Endothelial cell of umbilical vein (primary cell): ENCODE measurements at regions not wholly inside any gene's neighbourhood (a gene's known extent, or its start where the extent isn't known, plus 50 kb on each side); places are given as distances from the start of the nearest gene placed in this dataset.

Source experiments
- BruUV-seq: library from RNA; stranded (reverse); fragments of 400-500 nt; replicated peaks from 2 replicates; lab custom pipeline; 2021; lab: Mats Ljungman, UMichigan
- CTCF ChIA-PET: fragments of 300-600, 350-600 bp; sonication (Branson Sonifier 250); formaldehyde crosslinking; loops from one replicate; lab custom pipeline; 2021; ENCODE audit warnings: antibody characterized with exemption, inconsistent platforms; lab: Charles Lee
- POLR2A ChIA-PET: fragments of 300-600, 350-600 bp; sonication (Branson Sonifier 250); formaldehyde crosslinking; loops from one replicate; lab custom pipeline; 2021; ENCODE audit warnings: antibody characterized with exemption, inconsistent platforms; lab: Charles Lee
- DNase-seq: peaks from one replicate; pipeline ENCODE4 v3.0.0-alpha.2; 2011; ENCODE audit warnings: low read depth, low spot score
- FAIRE-seq: peaks from 2 replicates; lab custom pipeline; 2011; peaks lifted over from hg19 to GRCh38; lab: Jason Lieb, UNC
- H2AFZ ChIP-seq: 2 replicates; pipeline ENCODE4 v1.6.0; 2012; ENCODE audit warnings: low read depth, low read length, control low read depth, inconsistent platforms
- H3K27ac ChIP-seq: 2 replicates; pipeline ENCODE4 v1.5.1; 2011; ENCODE audit warnings: low read depth, mild to moderate bottlenecking, control low read depth, low read length, moderate library complexity; ENCODE audit not compliant: insufficient read depth
- H3K27me3 ChIP-seq, 2 experiments: 2 replicates each; pipeline versions ENCODE4 v1.6.0 to v1.6.1; 2011; ENCODE audit warnings: low read length in 2 of 2, mixed read lengths in 1 of 2; ENCODE audit not compliant: control insufficient read depth in 2 of 2, insufficient read depth in 2 of 2
- H3K36me3 ChIP-seq, 2 experiments: 2 replicates in 1 of 2; 3 replicates in 1 of 2; pipeline ENCODE4 v1.5.1; 2011; ENCODE audit warnings: low read length in 2 of 2, mild to moderate bottlenecking in 1 of 2, moderate library complexity in 1 of 2; ENCODE audit not compliant: control insufficient read depth in 2 of 2, insufficient read depth in 2 of 2; ENCODE audit errors: extremely low read depth in 1 of 2
- H3K4me1 ChIP-seq: 3 replicates; pipeline ENCODE4 v1.5.1; 2011; ENCODE audit warnings: mild to moderate bottlenecking, low read length; ENCODE audit not compliant: control insufficient read depth, insufficient read depth; ENCODE audit errors: extremely low read depth
- H3K4me2 ChIP-seq: 2 replicates; pipeline ENCODE4 v1.6.1; 2011; ENCODE audit warnings: low read length, control low read depth, mixed read lengths; ENCODE audit not compliant: insufficient read depth
- H3K4me3 ChIP-seq, 3 experiments: fragments of 200-600 bp in 1 of 3; sonication (generic), shearing (Covaris generic) in 1 of 3; replicated peaks in 1 of 3; 2 replicates each; pipeline ENCODE4 v1.5.1; 2011 to 2016; ENCODE audit warnings: control low read depth in 3 of 3, low read length in 3 of 3, mild to moderate bottlenecking in 2 of 3, inconsistent platforms in 1 of 3, low read depth in 1 of 3, moderate library complexity in 1 of 3; ENCODE audit not compliant: insufficient read depth in 1 of 3
- H3K79me2 ChIP-seq: 2 replicates; pipeline ENCODE4 v1.6.0; 2012; ENCODE audit warnings: low read length, inconsistent platforms; ENCODE audit not compliant: control insufficient read depth, insufficient read depth
- H3K9ac ChIP-seq: replicated peaks from 2 replicates; pipeline ENCODE3; 2011; ENCODE audit warnings: low read length, control low read depth; ENCODE audit not compliant: insufficient read depth; ENCODE audit errors: extremely low read depth
- H3K9me1 ChIP-seq: replicated peaks from 3 replicates; pipeline ENCODE4 v1.6.0; 2011; ENCODE audit warnings: mild to moderate bottlenecking, low read length; ENCODE audit not compliant: control insufficient read depth, insufficient read depth; ENCODE audit errors: extremely low read depth
- H3K9me3 ChIP-seq: replicated peaks from 2 replicates; pipeline ENCODE4 v1.5.1; 2012; ENCODE audit warnings: low read length, inconsistent platforms; ENCODE audit not compliant: control insufficient read depth, insufficient read depth
- H4K20me1 ChIP-seq: replicated peaks from 2 replicates; pipeline ENCODE3; 2011; ENCODE audit warnings: mild to moderate bottlenecking, low read length; ENCODE audit not compliant: control insufficient read depth, insufficient read depth; ENCODE audit errors: extremely low read depth
- CTCF ChIP-seq, 2 donors: IDR thresholded peaks; 1 replicate in 1 of 2; 2 replicates in 1 of 2; pipeline ENCODE4 v1.5.1; 2011; ENCODE audit warnings: low read length in 2 of 2, mild to moderate bottlenecking in 2 of 2, moderate library complexity in 2 of 2, control low read depth in 1 of 2, inconsistent platforms in 1 of 2, low read depth in 1 of 2; ENCODE audit not compliant: insufficient read depth in 1 of 2; ENCODE audit errors: extremely low read depth in 1 of 2
- EZH2 ChIP-seq: IDR thresholded peaks from 2 replicates; pipeline ENCODE4 v1.6.1; 2012; ENCODE audit warnings: borderline replicate concordance, low read depth, mild to moderate bottlenecking, moderate library complexity, low read length, inconsistent platforms; ENCODE audit not compliant: severe bottlenecking
- FOS ChIP-seq: IDR thresholded peaks from 2 replicates; pipeline ENCODE4 v1.6.1; 2011; ENCODE audit warnings: mild to moderate bottlenecking, low read length, moderate library complexity, borderline replicate concordance; ENCODE audit not compliant: insufficient read depth
- GATA2 ChIP-seq: IDR thresholded peaks from 2 replicates; pipeline ENCODE4 v1.7.0; 2011; ENCODE audit warnings: low read depth, mild to moderate bottlenecking, moderate library complexity, mixed read lengths, low read length; ENCODE audit not compliant: insufficient read length, insufficient read depth
- JUN ChIP-seq: IDR thresholded peaks from 2 replicates; pipeline ENCODE4 v1.6.1; 2011; ENCODE audit warnings: borderline replicate concordance, low read depth; ENCODE audit not compliant: insufficient read length, insufficient read depth
- MAX ChIP-seq: IDR thresholded peaks from 2 replicates; pipeline ENCODE4 v1.6.1; 2011; ENCODE audit not compliant: insufficient read depth, insufficient read length
- MYC ChIP-seq: IDR thresholded peaks from one replicate; pipeline ENCODE4 v1.6.1; 2011; ENCODE audit warnings: mild to moderate bottlenecking, low read depth, low read length
- POLR2A ChIP-seq: IDR thresholded peaks from 2 replicates; pipeline ENCODE4 v1.6.1; 2012; ENCODE audit warnings: low read depth, mild to moderate bottlenecking, control low read depth, low read length
- POLR2AphosphoS5 ChIP-seq: IDR thresholded peaks from 2 replicates; pipeline ENCODE4 v1.6.1; 2012; ENCODE audit warnings: low read depth, mild to moderate bottlenecking, control low read depth, low read length, moderate library complexity; ENCODE audit not compliant: insufficient read depth
- dilution Hi-C: fragments of 300-500 bp; cut with MboI; formaldehyde crosslinking; loops from one replicate; pipeline ENCODE4 v1.15.0; 2019; ENCODE audit warnings: low sequenced_read_pairs; ENCODE audit not compliant: extremely low pct_ligation_motif_present
- intact Hi-C: fragments of 100-400 bp; cut with micrococcal nuclease; formaldehyde crosslinking; loops from one replicate; pipeline ENCODE4 v1.10.0; 2022

- TF ChIP-seq GATA2 (no peak), EZH2 (no peak), JUN (no peak)
Measured at GRCh38 chr2:8165550-8165949, 516.3 kb upstream of the ID2 start.

GRCh38 chr2:8168022-8168717, 513.7 kb upstream of the ID2 start:
- no peak for TF ChIP-seq CTCF (IDR thresholded peaks at IDR 0.05; ENCODE audit: extremely low read depth in 1 of 2, insufficient read depth in 1 of 2, low read depth in 1 of 2, low read length in 2 of 2)
- TF ChIP-seq POLR2A, result no peak
- no peak for TF ChIP-seq MAX
- TF ChIP-seq JUN, result no peak
- TF ChIP-seq GATA2, result no peak
- TF ChIP-seq FOS, result no peak
- TF ChIP-seq MYC, result no peak
- no peak for TF ChIP-seq EZH2
- no peak for TF ChIP-seq POLR2AphosphoS5
- H2AFZ ChIP-seq, result no peak overlapping the region
- POLR2A ChIA-PET, result no interaction called here
- no peaks in the 10 kb centered on the region for H3K9me3 ChIP-seq
- peaks cover 0 to 1% of the 10 kb centered on the region in 2 experiments for H3K27me3 ChIP-seq
- no peak overlapping the region for H3K4me2 ChIP-seq
- H3K4me1 ChIP-seq, result peaks cover 26% of the 10 kb centered on the region
- no peak overlapping the region for H3K4me3 ChIP-seq
- FAIRE-seq, result no peak
- no peak overlapping the region for H3K27ac ChIP-seq
- H4K20me1 ChIP-seq, result no peaks in the 10 kb centered on the region
- H3K9ac ChIP-seq, result no peak overlapping the region
- no peaks in the 10 kb centered on the region for H3K79me2 ChIP-seq
- DNase-seq, result no peak
- CTCF ChIA-PET, result interaction anchor here (1.5 kb wide), 1 partner anchor 20 kb away, joined by 5 read pairs; no protein-coding TSS in a partner anchor
- BruUV-seq, result no TSS peak
- dilution Hi-C loops (no loop called here), intact Hi-C loops (no loop called here)
- H3K9me1 ChIP-seq, result no peaks in the 10 kb centered on the region
- no peaks in the 10 kb centered on the region for H3K36me3 ChIP-seq

More at GRCh38 chr2:8165550-8165949, 516.3 kb upstream of the ID2 start:
- Histone ChIP-seq H3K4me2 (no peak overlapping the region), H4K20me1 (no peaks in the 10 kb centered on the region), H3K4me3 (no peak overlapping the region), H2AFZ (no peak overlapping the region), H3K27ac (no peak overlapping the region), H3K4me1 (peaks cover 15% of the 10 kb centered on the region), H3K9me1 (no peaks in the 10 kb centered on the region), H3K9me3 (no peaks in the 10 kb centered on the region), H3K36me3 (no peaks in the 10 kb centered on the region), H3K79me2 (no peaks in the 10 kb centered on the region), H3K9ac (no peak overlapping the region), H3K27me3 (peaks cover 0 to 1% of the 10 kb centered on the region in 2 experiments)
- CTCF ChIA-PET, result no interaction called here
- intact Hi-C loops (no loop called here), dilution Hi-C loops (no loop called here)
- POLR2A ChIA-PET, result no interaction called here
- no peak for DNase-seq
- no TSS peak for BruUV-seq
- no peak for FAIRE-seq
